ENCODE measurements at regions not wholly inside any gene's neighbourhood (a gene's known extent, or its start where the extent isn't known, plus 50 kb on each side); places are given as distances from the start of the nearest gene placed in this dataset.

- TF ChIP-seq CTCF (conservative IDR thresholded peaks at IDR 0.05; ENCODE audit: low read depth in 2 of 2) (no peak), EZH2 (IDR thresholded peaks at IDR 0.05; ENCODE audit: low read depth, unreplicated experiment) (no peak), EZH2phosphoT487 (IDR thresholded peaks at IDR 0.05; ENCODE audit: unreplicated experiment) (no peak), JUNB (IDR thresholded peaks at IDR 0.05; ENCODE audit: unreplicated experiment) (no peak), POLR2AphosphoS5 (IDR thresholded peaks at IDR 0.05; ENCODE audit: low read depth) (no peak), CREB1 (CRISPR knock-in tag; IDR thresholded peaks at IDR 0.05; ENCODE audit: low read depth) (no peak), NANOG (IDR thresholded peaks at IDR 0.05; ENCODE audit: borderline replicate concordance) (no peak), ZNF114 (CRISPR knock-in tag; IDR thresholded peaks at IDR 0.05) (no peak), ZNF462 (CRISPR knock-in tag; IDR thresholded peaks at IDR 0.05) (no peak)
- TF ChIP-seq, protein P1, sequence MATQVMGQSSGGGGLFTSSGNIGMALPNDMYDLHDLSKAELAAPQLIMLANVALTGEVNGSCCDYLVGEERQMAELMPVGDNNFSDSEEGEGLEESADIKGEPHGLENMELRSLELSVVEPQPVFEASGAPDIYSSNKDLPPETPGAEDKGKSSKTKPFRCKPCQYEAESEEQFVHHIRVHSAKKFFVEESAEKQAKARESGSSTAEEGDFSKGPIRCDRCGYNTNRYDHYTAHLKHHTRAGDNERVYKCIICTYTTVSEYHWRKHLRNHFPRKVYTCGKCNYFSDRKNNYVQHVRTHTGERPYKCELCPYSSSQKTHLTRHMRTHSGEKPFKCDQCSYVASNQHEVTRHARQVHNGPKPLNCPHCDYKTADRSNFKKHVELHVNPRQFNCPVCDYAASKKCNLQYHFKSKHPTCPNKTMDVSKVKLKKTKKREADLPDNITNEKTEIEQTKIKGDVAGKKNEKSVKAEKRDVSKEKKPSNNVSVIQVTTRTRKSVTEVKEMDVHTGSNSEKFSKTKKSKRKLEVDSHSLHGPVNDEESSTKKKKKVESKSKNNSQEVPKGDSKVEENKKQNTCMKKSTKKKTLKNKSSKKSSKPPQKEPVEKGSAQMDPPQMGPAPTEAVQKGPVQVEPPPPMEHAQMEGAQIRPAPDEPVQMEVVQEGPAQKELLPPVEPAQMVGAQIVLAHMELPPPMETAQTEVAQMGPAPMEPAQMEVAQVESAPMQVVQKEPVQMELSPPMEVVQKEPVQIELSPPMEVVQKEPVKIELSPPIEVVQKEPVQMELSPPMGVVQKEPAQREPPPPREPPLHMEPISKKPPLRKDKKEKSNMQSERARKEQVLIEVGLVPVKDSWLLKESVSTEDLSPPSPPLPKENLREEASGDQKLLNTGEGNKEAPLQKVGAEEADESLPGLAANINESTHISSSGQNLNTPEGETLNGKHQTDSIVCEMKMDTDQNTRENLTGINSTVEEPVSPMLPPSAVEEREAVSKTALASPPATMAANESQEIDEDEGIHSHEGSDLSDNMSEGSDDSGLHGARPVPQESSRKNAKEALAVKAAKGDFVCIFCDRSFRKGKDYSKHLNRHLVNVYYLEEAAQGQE (IDR thresholded peaks at IDR 0.05; ENCODE audit: unreplicated experiment), result no peak
- TF ChIP-seq, protein P2, sequence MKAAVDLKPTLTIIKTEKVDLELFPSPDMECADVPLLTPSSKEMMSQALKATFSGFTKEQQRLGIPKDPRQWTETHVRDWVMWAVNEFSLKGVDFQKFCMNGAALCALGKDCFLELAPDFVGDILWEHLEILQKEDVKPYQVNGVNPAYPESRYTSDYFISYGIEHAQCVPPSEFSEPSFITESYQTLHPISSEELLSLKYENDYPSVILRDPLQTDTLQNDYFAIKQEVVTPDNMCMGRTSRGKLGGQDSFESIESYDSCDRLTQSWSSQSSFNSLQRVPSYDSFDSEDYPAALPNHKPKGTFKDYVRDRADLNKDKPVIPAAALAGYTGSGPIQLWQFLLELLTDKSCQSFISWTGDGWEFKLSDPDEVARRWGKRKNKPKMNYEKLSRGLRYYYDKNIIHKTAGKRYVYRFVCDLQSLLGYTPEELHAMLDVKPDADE (IDR thresholded peaks at IDR 0.05), result no peak
Measured at GRCh38 chr11:70736937-70737640, 338.8 kb downstream of the CTTN start.

All from GM23338 (cell line).